Cardiac muscle cell (in vitro differentiated cells and primary cell): ENCODE measurements at regions not wholly inside any gene's neighbourhood (a gene's known extent, or its start where the extent isn't known, plus 50 kb on each side); places are given as distances from the start of the nearest gene placed in this dataset.

Experiments used
- DNase-seq, 2 donors: peaks; one replicate each; pipeline versions ENCODE4 v3.0.0 to v3.0.0-alpha.2; 2010 to 2017; ENCODE audit warnings: low read depth in 1 of 2, low spot score in 1 of 2
- H3K27ac ChIP-seq: fragments of 200-600 bp; sonication (generic); 2 replicates; pipeline ENCODE4 v1.5.1; 2016
- H3K27me3 ChIP-seq: fragments of 200-600 bp; sonication (generic); 2 replicates; pipeline ENCODE4 v1.6.0; 2016; ENCODE audit warnings: control low read depth
- H3K36me3 ChIP-seq: fragments of 200-600 bp; sonication (generic); 2 replicates; pipeline ENCODE4 v1.5.1; 2016; ENCODE audit warnings: control low read depth
- H3K4me1 ChIP-seq: fragments of 200-600 bp; sonication (generic); 2 replicates; pipeline ENCODE4 v1.8.1; 2017; ENCODE audit warnings: low read depth, mild to moderate bottlenecking, mixed run types
- H3K4me3 ChIP-seq: fragments of 200-600 bp; sonication (generic); 2 replicates; pipeline ENCODE4 v1.5.1; 2016; ENCODE audit warnings: mild to moderate bottlenecking
- H3K9me3 ChIP-seq: fragments of 200-600 bp; sonication (generic); 2 replicates; pipeline ENCODE4 v1.5.1; 2017; ENCODE audit warnings: low read depth, mild to moderate bottlenecking, control low read depth
- CTCF ChIP-seq: IDR thresholded peaks from 2 replicates; pipeline ENCODE4 v1.5.1; 2012; ENCODE audit warnings: low read depth, mild to moderate bottlenecking, low read length

GRCh38 chr18:44028109-44028508 lies 652.6 kb upstream of the SETBP1 start:
- DNase-seq = no peak
- Histone ChIP-seq H3K9me3 (no peaks in the 10 kb centered on the region), H3K27ac (no peak overlapping the region), H3K4me1 (no peaks in the 10 kb centered on the region), H3K36me3 (no peaks in the 10 kb centered on the region), H3K27me3 (no peaks in the 10 kb centered on the region), H3K4me3 (no peak overlapping the region)
- TF ChIP-seq CTCF = no peak

DNA sequence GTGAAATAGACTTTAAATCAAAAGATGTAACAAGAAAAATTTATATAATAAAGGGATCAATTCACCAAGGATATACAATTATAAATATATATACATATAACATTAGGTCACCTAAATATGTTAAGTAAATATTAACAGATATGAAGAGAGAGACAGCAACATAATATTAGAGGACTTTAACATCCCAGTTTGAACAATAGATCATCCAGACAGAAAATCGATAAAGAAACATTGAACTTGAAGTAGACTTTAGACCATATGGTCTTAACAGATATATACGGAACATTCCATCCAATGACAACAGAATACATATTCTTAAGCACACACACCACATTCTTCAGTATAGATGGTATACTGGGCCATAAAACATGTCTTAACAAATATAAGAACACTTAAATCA lies 649.6 kb upstream of the SETBP1 start:
- Histone ChIP-seq H3K27ac (no peak overlapping the region), H3K27me3 (no peaks in the 10 kb centered on the region), H3K36me3 (no peaks in the 10 kb centered on the region), H3K4me3 (no peak overlapping the region), H3K4me1 (no peaks in the 10 kb centered on the region), H3K9me3 (no peaks in the 10 kb centered on the region)
- no peak for TF ChIP-seq CTCF
- DNase-seq = no peak

DNA sequence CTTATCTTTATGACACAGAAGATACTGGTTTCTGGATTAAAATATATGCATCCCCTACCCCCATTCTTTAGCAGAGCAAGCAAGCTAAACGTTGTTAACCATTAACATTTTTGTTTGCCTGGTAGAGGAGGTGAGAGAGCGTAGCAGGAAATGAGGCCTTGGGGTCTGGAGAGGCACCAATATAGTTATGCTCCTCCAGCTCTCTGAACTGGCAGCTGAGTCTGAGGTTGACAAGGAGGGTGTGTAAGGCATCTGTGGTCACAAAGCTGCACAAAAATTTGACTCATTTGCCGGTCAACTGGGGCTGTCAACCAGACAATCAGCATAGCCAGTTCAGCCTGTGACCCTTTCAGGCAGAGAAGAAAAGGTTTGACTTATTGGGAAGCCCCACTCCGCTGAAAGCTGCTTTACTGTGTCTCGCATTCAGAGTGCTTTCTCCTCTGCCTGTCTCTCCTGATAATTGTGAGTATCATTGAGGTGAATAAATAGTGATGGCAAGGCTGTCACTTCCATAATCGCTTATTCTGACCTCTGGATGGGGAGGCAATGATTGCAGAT lies 647.5 kb upstream of the SETBP1 start:
- Histone ChIP-seq H3K9me3 (no peaks in the 10 kb centered on the region), H3K4me1 (no peaks in the 10 kb centered on the region), H3K27ac (no peak overlapping the region), H3K27me3 (no peaks in the 10 kb centered on the region), H3K4me3 (no peak overlapping the region), H3K36me3 (no peaks in the 10 kb centered on the region)
- TF ChIP-seq CTCF = no peak
- DNase-seq = no peak

GRCh38 chr18:44035554-44035953 lies 645.1 kb upstream of the SETBP1 start:
- no peak for TF ChIP-seq CTCF
- Histone ChIP-seq H3K27me3 (no peaks in the 10 kb centered on the region), H3K4me1 (no peaks in the 10 kb centered on the region), H3K4me3 (no peak overlapping the region), H3K27ac (no peak overlapping the region), H3K9me3 (no peaks in the 10 kb centered on the region), H3K36me3 (no peaks in the 10 kb centered on the region)
- DNase-seq = peak in 1 of 2 donors; percentile 24

- DNase-seq = peak; percentile 13 to 20
- H3K36me3 ChIP-seq = no peaks in the 10 kb centered on the region
- H3K27me3 ChIP-seq = no peaks in the 10 kb centered on the region
- no peaks in the 10 kb centered on the region for H3K4me1 ChIP-seq
- no peak overlapping the region for H3K4me3 ChIP-seq
- H3K27ac ChIP-seq = no peak overlapping the region
- H3K9me3 ChIP-seq = no peaks in the 10 kb centered on the region
- TF ChIP-seq CTCF = no peak
Measured at GRCh38 chr18:44036501-44036900, 644.2 kb upstream of the SETBP1 start.

- H3K27ac ChIP-seq = no peak overlapping the region
- TF ChIP-seq CTCF = no peak
- H3K4me3 ChIP-seq = no peak overlapping the region
- H3K27me3 ChIP-seq = no peaks in the 10 kb centered on the region
- DNase-seq = peak in 1 of 2 donors; percentile 55
- no peaks in the 10 kb centered on the region for H3K9me3 ChIP-seq
- H3K4me1 ChIP-seq = no peaks in the 10 kb centered on the region
- H3K36me3 ChIP-seq = no peaks in the 10 kb centered on the region
Measured at GRCh38 chr18:44039216-44039615, 641.5 kb upstream of the SETBP1 start.
